ENCODE measurements at regions not wholly inside any gene's neighbourhood (a gene's known extent, or its start where the extent isn't known, plus 50 kb on each side); places are given as distances from the start of the nearest gene placed in this dataset.
"Not testable (repeated sequence)": the region's sequence is repeated elsewhere in the genome, so short reads cannot be mapped to it uniquely, and the experiment has no call there.

GRCh38 chr3:20837676-20838302 is 651.8 kb upstream of the SGO1 start:
- CTCF ChIA-PET = no interaction called here
- no peak overlapping the region for H3K27ac ChIP-seq
- no peak for TF ChIP-seq CTCF (conservative IDR thresholded peaks at IDR 0.05; ENCODE audit: low read depth)
- no peak for DNase-seq (ENCODE audit: low spot score)
- POLR2A ChIA-PET (ENCODE audit: low non-redundant PET) = no interaction called here

- no peak for DNase-seq (ENCODE audit: low spot score)
- no peak overlapping the region for H3K27ac ChIP-seq
- no peak for TF ChIP-seq CTCF (conservative IDR thresholded peaks at IDR 0.05; ENCODE audit: low read depth)
- ChIA-PET POLR2A (ENCODE audit: low non-redundant PET) (no interaction called here), CTCF (no interaction called here)
These were observed 650.8 kb upstream of the SGO1 start for GRCh38 chr3:20836801-20837200.

GRCh38 chr3:20832963-20833362 is 647.0 kb upstream of the SGO1 start:
- DNase-seq (ENCODE audit: low spot score) = no peak
- no peak overlapping the region for H3K27ac ChIP-seq
- ChIA-PET POLR2A (ENCODE audit: low non-redundant PET) (no interaction called here), CTCF (no interaction called here)
- TF ChIP-seq CTCF (conservative IDR thresholded peaks at IDR 0.05; ENCODE audit: low read depth) = no peak

- DNase-seq (ENCODE audit: low spot score) = no peak
- ChIA-PET CTCF (no interaction called here), POLR2A (ENCODE audit: low non-redundant PET) (no interaction called here)
- H3K27ac ChIP-seq = no peak overlapping the region
- TF ChIP-seq CTCF (conservative IDR thresholded peaks at IDR 0.05; ENCODE audit: low read depth) = no peak
These were observed 636.2 kb upstream of the SGO1 start for GRCh38 chr3:20822251-20822650.

GRCh38 chr3:20820872-20821271 is 634.9 kb upstream of the SGO1 start:
- POLR2A ChIA-PET (ENCODE audit: low non-redundant PET); CTCF ChIA-PET; H3K27ac ChIP-seq; DNase-seq (ENCODE audit: low spot score): not testable (repeated sequence)

GRCh38 chr3:20811631-20812030 is 625.6 kb upstream of the SGO1 start:
- no peak for DNase-seq (ENCODE audit: low spot score)
- ChIA-PET POLR2A (ENCODE audit: low non-redundant PET) (no interaction called here), CTCF (no interaction called here)
- H3K27ac ChIP-seq = no peak overlapping the region
- no peak for TF ChIP-seq CTCF (conservative IDR thresholded peaks at IDR 0.05; ENCODE audit: low read depth)

GRCh38 chr3:20811006-20811405 is 625.0 kb upstream of the SGO1 start:
- H3K27ac ChIP-seq = no peak overlapping the region
- no peak for DNase-seq (ENCODE audit: low spot score)
- CTCF ChIA-PET = no interaction called here
- no peak for TF ChIP-seq CTCF (conservative IDR thresholded peaks at IDR 0.05; ENCODE audit: low read depth)
- POLR2A ChIA-PET (ENCODE audit: low non-redundant PET) = no interaction called here
